MCF 10A (cell line): ENCODE measurements at regions not wholly inside any gene's neighbourhood (a gene's known extent, or its start where the extent isn't known, plus 50 kb on each side); places are given as distances from the start of the nearest gene placed in this dataset.

Source experiments
- BruUV-seq: library from RNA; stranded (reverse); fragments of 400-500 nt; replicated peaks from 2 replicates; lab custom pipeline; 2021; lab: Mats Ljungman, UMichigan
- CTCF ChIA-PET: fragments of 300-600 bp; sonication (Branson Sonifier 250); formaldehyde crosslinking; extraction: SDS; loops from one replicate; lab custom pipeline; 2021; ENCODE audit warnings: antibody characterized with exemption, inconsistent platforms; lab: Yijun Ruan, JAX
- POLR2A ChIA-PET: fragments of 300-600, 350-650 bp; sonication (Branson Sonifier 250); formaldehyde crosslinking; extraction: SDS; loops from one replicate; lab custom pipeline; 2020; ENCODE audit warnings: antibody characterized with exemption, inconsistent platforms; lab: Yijun Ruan, JAX
- DNase-seq: peaks from one replicate; pipeline ENCODE4 v3.0.0-alpha.2; 2018; ENCODE audit not compliant: unreplicated experiment
- H3K27ac Mint-ChIP-seq: one replicate; pipeline ENCODE4 v1.8.0; 2022; ENCODE audit warnings: mild to moderate bottlenecking, low read depth, mixed read lengths; ENCODE audit not compliant: unreplicated experiment
- H3K27me3 Mint-ChIP-seq: one replicate; pipeline ENCODE4 v1.8.0; 2022; ENCODE audit warnings: mixed read lengths; ENCODE audit not compliant: insufficient read depth, unreplicated experiment
- H3K36me3 Mint-ChIP-seq: one replicate; pipeline ENCODE4 v1.8.0; 2022; ENCODE audit warnings: mild to moderate bottlenecking, moderate library complexity, mixed read lengths; ENCODE audit not compliant: insufficient read depth, unreplicated experiment
- H3K4me1 Mint-ChIP-seq: one replicate; pipeline ENCODE4 v1.8.0; 2022; ENCODE audit warnings: mixed read lengths; ENCODE audit not compliant: insufficient read depth, unreplicated experiment
- H3K4me3 Mint-ChIP-seq: one replicate; pipeline ENCODE4 v1.8.0; 2022; ENCODE audit warnings: mild to moderate bottlenecking, moderate library complexity, mixed read lengths; ENCODE audit not compliant: unreplicated experiment
- H3K9me3 Mint-ChIP-seq: one replicate; pipeline ENCODE4 v1.8.0; 2022; ENCODE audit warnings: mixed read lengths; ENCODE audit not compliant: unreplicated experiment
- intact Hi-C: fragments of 100-400 bp; cut with micrococcal nuclease; formaldehyde crosslinking; loops from 2 replicates; pipeline ENCODE4 v1.14.1; 2022
- TF ChIP-seq, protein P1 (sequence below): fragments of 200-600 bp; IDR thresholded peaks from one replicate; pipeline ENCODE4 v1.8.0; 2022; ENCODE audit warnings: antibody characterized with exemption, mild to moderate bottlenecking; ENCODE audit not compliant: unreplicated experiment

DNA sequence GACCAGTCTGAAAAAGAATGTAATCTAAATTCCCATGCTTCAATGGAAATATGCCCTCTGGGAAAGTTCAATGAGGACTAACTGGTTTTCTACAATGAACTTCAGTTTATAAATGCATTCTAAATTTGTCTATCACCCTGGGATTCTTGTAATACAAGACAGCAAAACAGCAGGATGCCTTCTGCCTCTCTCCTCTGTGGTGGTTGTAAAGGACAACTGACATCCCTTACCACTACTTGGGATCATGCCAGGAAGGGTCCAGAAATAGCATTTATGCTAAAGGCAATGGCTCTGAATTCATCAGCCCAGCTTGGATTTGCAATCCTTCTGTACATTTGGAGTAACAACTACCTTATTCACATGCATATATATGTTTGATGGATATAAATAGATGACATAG lies 97.3 kb upstream of the ADAMTS16 start:
- TF ChIP-seq, protein P1, sequence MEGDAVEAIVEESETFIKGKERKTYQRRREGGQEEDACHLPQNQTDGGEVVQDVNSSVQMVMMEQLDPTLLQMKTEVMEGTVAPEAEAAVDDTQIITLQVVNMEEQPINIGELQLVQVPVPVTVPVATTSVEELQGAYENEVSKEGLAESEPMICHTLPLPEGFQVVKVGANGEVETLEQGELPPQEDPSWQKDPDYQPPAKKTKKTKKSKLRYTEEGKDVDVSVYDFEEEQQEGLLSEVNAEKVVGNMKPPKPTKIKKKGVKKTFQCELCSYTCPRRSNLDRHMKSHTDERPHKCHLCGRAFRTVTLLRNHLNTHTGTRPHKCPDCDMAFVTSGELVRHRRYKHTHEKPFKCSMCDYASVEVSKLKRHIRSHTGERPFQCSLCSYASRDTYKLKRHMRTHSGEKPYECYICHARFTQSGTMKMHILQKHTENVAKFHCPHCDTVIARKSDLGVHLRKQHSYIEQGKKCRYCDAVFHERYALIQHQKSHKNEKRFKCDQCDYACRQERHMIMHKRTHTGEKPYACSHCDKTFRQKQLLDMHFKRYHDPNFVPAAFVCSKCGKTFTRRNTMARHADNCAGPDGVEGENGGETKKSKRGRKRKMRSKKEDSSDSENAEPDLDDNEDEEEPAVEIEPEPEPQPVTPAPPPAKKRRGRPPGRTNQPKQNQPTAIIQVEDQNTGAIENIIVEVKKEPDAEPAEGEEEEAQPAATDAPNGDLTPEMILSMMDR = no peak

GRCh38 chr5:5043346-5043745 lies 96.8 kb upstream of the ADAMTS16 start:
- Mint-ChIP-seq H3K36me3 (no peaks in the 10 kb centered on the region), H3K4me3 (no peak overlapping the region), H3K4me1 (no peaks in the 10 kb centered on the region), H3K27me3 (peaks cover 17% of the 10 kb centered on the region), H3K9me3 (no peaks in the 10 kb centered on the region), H3K27ac (no peak overlapping the region)
- ChIA-PET CTCF (no interaction called here), POLR2A (interaction anchor here (0.6 kb wide), 1 partner anchor 364 kb away, joined by 3 read pairs; no protein-coding TSS in a partner anchor)
- intact Hi-C loops = no loop called here
- TF ChIP-seq, protein P1 = no peak
- no TSS peak for BruUV-seq
- no peak for DNase-seq

More for the DNA sequence above, 97.3 kb upstream of the ADAMTS16 start:
- Mint-ChIP-seq H3K4me3 (no peak overlapping the region), H3K27me3 (peaks cover 17% of the 10 kb centered on the region), H3K9me3 (no peaks in the 10 kb centered on the region), H3K27ac (no peak overlapping the region), H3K4me1 (no peaks in the 10 kb centered on the region), H3K36me3 (no peaks in the 10 kb centered on the region)
- ChIA-PET POLR2A (no interaction called here), CTCF (no interaction called here)
- no TSS peak for BruUV-seq
- intact Hi-C loops = no loop called here
- no peak for DNase-seq

- intact Hi-C loops = no loop called here
- CTCF ChIA-PET = no interaction called here
- Mint-ChIP-seq H3K4me1 (no peaks in the 10 kb centered on the region), H3K27me3 (peaks cover 17% of the 10 kb centered on the region), H3K4me3 (no peak overlapping the region), H3K36me3 (no peaks in the 10 kb centered on the region), H3K27ac (no peak overlapping the region), H3K9me3 (no peaks in the 10 kb centered on the region)
- TF ChIP-seq, protein P1 = no peak
- no peak for DNase-seq
- no TSS peak for BruUV-seq
- POLR2A ChIA-PET = no interaction called here
These were observed 95.8 kb upstream of the ADAMTS16 start for GRCh38 chr5:5044247-5044840.

DNA sequence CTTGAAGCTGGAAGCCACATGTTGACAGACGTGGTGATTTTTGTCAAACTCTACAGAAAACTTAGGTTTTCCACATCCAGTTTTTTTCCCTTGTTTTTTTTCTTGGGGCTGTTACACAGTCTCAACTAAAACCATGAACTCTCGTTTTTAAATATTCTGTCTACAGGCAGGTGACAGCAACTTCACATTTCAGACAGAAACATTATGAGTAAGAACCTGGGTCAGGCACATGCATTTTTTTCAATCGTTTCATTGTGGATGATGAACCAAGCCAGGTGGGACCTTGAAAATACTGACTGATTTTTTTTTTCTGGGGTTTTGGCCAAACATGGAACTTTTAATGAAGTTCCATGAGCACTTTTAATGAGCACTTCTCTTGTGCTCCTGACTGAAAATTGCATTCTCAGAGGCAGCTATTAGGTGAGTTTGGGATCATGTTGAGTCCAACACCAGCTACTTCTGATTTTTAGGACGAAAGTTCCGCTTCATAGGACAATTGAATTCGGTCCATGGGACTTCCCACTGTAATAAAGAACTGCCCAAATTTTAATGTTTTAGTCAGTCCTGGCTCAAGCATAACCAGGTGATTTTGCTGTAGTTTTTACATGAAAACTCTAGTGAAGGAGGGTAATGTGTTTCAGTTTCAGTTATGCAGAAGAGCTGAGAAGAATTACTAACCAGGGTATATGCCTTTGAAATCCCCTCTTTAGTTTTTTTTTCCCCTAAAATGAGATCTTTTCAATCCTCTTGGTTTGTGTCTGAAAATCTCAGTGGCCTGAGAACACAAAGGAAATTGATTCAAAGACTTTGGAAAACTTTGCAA lies 93.2 kb upstream of the ADAMTS16 start:
- intact Hi-C loops = no loop called here
- Mint-ChIP-seq H3K4me1 (no peaks in the 10 kb centered on the region), H3K4me3 (no peak overlapping the region), H3K27me3 (peaks cover 17% of the 10 kb centered on the region), H3K9me3 (no peaks in the 10 kb centered on the region), H3K27ac (no peak overlapping the region), H3K36me3 (no peaks in the 10 kb centered on the region)
- POLR2A ChIA-PET = interaction anchor here (0.6 kb wide), 1 partner anchor 12 kb away, joined by 3 read pairs; no protein-coding TSS in a partner anchor
- TF ChIP-seq, protein P1 = no peak
- DNase-seq = no peak
- CTCF ChIA-PET = no interaction called here
- no TSS peak for BruUV-seq
